Neural progenitor cell (in vitro differentiated cells): ENCODE measurements at regions not wholly inside any gene's neighbourhood (a gene's known extent, or its start where the extent isn't known, plus 50 kb on each side); places are given as distances from the start of the nearest gene placed in this dataset.

Experiments
- EZH2 ChIP-seq: fragments of 200-600 bp; sonication (generic); IDR thresholded peaks from 2 replicates; pipeline ENCODE4 v1.6.1; 2017; ENCODE audit warnings: antibody characterized with exemption, mild to moderate bottlenecking, moderate library complexity
- EZH2phosphoT487 ChIP-seq: fragments of 200-600 bp; sonication (generic); IDR thresholded peaks from 2 replicates; pipeline ENCODE4 v1.6.1; 2017; ENCODE audit warnings: antibody characterized with exemption
- TF ChIP-seq, protein P1 (sequence below): fragments of 200-600 bp; sonication (generic); IDR thresholded peaks from 2 replicates; pipeline ENCODE4 v1.5.1; 2017; ENCODE audit warnings: antibody characterized with exemption, mild to moderate bottlenecking

DNA sequence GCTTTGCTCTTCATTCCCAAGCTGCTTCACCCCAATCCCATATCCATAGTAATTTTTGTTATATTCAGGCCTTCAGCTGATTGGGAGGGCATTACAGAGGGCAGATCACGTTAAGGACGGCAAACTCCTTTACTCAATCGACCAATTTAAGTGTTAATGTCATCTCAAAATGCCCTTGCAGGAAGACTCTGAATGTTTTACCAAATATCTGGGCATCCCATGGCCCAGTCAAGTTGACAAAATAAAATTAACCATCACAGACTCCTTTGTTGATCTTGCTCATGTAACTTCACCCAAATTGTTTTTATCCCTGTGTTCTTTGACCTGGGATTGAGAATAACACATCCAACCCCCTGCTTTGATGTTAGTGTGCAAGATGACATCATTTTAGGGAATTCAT is 1018.3 kb upstream of the LCORL start:
- TF ChIP-seq, protein P1, sequence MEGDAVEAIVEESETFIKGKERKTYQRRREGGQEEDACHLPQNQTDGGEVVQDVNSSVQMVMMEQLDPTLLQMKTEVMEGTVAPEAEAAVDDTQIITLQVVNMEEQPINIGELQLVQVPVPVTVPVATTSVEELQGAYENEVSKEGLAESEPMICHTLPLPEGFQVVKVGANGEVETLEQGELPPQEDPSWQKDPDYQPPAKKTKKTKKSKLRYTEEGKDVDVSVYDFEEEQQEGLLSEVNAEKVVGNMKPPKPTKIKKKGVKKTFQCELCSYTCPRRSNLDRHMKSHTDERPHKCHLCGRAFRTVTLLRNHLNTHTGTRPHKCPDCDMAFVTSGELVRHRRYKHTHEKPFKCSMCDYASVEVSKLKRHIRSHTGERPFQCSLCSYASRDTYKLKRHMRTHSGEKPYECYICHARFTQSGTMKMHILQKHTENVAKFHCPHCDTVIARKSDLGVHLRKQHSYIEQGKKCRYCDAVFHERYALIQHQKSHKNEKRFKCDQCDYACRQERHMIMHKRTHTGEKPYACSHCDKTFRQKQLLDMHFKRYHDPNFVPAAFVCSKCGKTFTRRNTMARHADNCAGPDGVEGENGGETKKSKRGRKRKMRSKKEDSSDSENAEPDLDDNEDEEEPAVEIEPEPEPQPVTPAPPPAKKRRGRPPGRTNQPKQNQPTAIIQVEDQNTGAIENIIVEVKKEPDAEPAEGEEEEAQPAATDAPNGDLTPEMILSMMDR: no peak
- TF ChIP-seq EZH2 (no peak), EZH2phosphoT487 (no peak)
